HCT116 (cell line): ENCODE measurements at regions not wholly inside any gene's neighbourhood (a gene's known extent, or its start where the extent isn't known, plus 50 kb on each side); places are given as distances from the start of the nearest gene placed in this dataset.

ENCODE experiments used
- CEBPB ChIP-seq: IDR thresholded peaks from 2 replicates; pipeline ENCODE4 v1.6.1; 2012; ENCODE audit warnings: low read depth
- EGR1 ChIP-seq: IDR thresholded peaks from 2 replicates; pipeline ENCODE4 v1.6.1; 2012; ENCODE audit warnings: low read depth
- EZH2 ChIP-seq: fragments of 200-600 bp; sonication (generic); IDR thresholded peaks from 2 replicates; pipeline ENCODE4 v1.6.1; 2017; ENCODE audit warnings: antibody characterized with exemption, mixed run types
- FOSL1 ChIP-seq: IDR thresholded peaks from 2 replicates; pipeline ENCODE4 v1.6.1; 2012; ENCODE audit warnings: low read depth
- JUND ChIP-seq: IDR thresholded peaks from 2 replicates; pipeline ENCODE4 v1.6.1; 2012
- POLR2A ChIP-seq: IDR thresholded peaks from 2 replicates; pipeline ENCODE4 v1.7.0; 2011; ENCODE audit warnings: borderline replicate concordance; ENCODE audit not compliant: insufficient read depth, insufficient read length; ENCODE audit errors: extremely low read depth
- RAD21 ChIP-seq: IDR thresholded peaks from 2 replicates; pipeline ENCODE4 v1.6.1; 2012; ENCODE audit warnings: low read depth, mild to moderate bottlenecking
- SIN3A ChIP-seq: IDR thresholded peaks from 2 replicates; pipeline ENCODE4 v1.6.1; 2012; ENCODE audit warnings: low read depth
- YY1 ChIP-seq: IDR thresholded peaks from 2 replicates; pipeline ENCODE4 v1.6.1; 2011; ENCODE audit warnings: low read length, low read depth, moderate library complexity, mild to moderate bottlenecking; ENCODE audit not compliant: insufficient replicate concordance; ENCODE audit errors: extremely low read depth
- TF ChIP-seq, protein P1 (sequence below), 3 experiments: fragments of 200-600 bp in 1 of 3; sonication (generic) in 1 of 3; IDR thresholded peaks in 2 of 3; conservative IDR thresholded peaks in 1 of 3; 2 replicates each; pipeline ENCODE4 v1.5.1; 2012 to 2017; ENCODE audit warnings: low read depth in 2 of 3, low read length in 2 of 3, antibody characterized with exemption in 1 of 3, borderline replicate concordance in 1 of 3, control low read depth in 1 of 3, mild to moderate bottlenecking in 1 of 3, mixed read lengths in 1 of 3, mixed run types in 1 of 3, moderate library complexity in 1 of 3; ENCODE audit not compliant: insufficient read depth in 1 of 3
- TF ChIP-seq, protein P2 (sequence below): IDR thresholded peaks from 2 replicates; pipeline ENCODE4 v1.6.1; 2011; ENCODE audit warnings: mild to moderate bottlenecking, low read length, moderate library complexity; ENCODE audit not compliant: insufficient replicate concordance; ENCODE audit errors: extremely low read depth
- TF ChIP-seq, protein P3 (sequence below): IDR thresholded peaks from 2 replicates; pipeline ENCODE4 v1.6.1; 2012
- TF ChIP-seq, protein P4 (sequence below): IDR thresholded peaks from 2 replicates; pipeline ENCODE4 v1.6.1; 2012; ENCODE audit warnings: low read depth

DNA sequence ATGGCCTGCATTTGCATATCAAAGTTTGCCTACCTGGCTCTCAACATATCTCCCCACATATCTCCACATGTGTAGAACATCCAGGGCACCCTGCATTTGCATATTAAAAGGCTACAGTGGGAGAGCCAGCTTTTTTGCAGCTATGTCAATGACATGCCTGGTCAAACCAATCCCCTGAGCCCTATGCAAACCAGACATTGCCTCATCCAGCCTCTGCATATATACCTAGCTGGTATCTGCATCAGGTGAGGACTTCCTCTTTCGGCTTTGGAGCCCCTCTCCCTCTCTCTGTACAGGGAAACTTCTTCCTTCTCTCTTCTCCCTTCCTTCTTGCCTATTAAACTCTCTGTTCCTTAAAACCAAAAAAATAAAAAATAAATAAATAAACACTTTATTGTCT is 142.7 kb upstream of the STEAP4 start:
- TF ChIP-seq, protein P1, sequence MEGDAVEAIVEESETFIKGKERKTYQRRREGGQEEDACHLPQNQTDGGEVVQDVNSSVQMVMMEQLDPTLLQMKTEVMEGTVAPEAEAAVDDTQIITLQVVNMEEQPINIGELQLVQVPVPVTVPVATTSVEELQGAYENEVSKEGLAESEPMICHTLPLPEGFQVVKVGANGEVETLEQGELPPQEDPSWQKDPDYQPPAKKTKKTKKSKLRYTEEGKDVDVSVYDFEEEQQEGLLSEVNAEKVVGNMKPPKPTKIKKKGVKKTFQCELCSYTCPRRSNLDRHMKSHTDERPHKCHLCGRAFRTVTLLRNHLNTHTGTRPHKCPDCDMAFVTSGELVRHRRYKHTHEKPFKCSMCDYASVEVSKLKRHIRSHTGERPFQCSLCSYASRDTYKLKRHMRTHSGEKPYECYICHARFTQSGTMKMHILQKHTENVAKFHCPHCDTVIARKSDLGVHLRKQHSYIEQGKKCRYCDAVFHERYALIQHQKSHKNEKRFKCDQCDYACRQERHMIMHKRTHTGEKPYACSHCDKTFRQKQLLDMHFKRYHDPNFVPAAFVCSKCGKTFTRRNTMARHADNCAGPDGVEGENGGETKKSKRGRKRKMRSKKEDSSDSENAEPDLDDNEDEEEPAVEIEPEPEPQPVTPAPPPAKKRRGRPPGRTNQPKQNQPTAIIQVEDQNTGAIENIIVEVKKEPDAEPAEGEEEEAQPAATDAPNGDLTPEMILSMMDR (IDR thresholded peaks at IDR 0.05 in 2 of 3, conservative IDR thresholded peaks at IDR 0.05 in 1 of 3; ENCODE audit: borderline replicate concordance in 1 of 3, insufficient read depth in 1 of 3, low read depth in 2 of 3, low read length in 2 of 3): no peak
- TF ChIP-seq, protein P2, sequence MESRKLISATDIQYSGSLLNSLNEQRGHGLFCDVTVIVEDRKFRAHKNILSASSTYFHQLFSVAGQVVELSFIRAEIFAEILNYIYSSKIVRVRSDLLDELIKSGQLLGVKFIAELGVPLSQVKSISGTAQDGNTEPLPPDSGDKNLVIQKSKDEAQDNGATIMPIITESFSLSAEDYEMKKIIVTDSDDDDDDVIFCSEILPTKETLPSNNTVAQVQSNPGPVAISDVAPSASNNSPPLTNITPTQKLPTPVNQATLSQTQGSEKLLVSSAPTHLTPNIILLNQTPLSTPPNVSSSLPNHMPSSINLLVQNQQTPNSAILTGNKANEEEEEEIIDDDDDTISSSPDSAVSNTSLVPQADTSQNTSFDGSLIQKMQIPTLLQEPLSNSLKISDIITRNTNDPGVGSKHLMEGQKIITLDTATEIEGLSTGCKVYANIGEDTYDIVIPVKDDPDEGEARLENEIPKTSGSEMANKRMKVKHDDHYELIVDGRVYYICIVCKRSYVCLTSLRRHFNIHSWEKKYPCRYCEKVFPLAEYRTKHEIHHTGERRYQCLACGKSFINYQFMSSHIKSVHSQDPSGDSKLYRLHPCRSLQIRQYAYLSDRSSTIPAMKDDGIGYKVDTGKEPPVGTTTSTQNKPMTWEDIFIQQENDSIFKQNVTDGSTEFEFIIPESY: no peak
- TF ChIP-seq, protein P3, sequence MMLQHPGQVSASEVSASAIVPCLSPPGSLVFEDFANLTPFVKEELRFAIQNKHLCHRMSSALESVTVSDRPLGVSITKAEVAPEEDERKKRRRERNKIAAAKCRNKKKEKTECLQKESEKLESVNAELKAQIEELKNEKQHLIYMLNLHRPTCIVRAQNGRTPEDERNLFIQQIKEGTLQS: no peak
- TF ChIP-seq, protein P4, sequence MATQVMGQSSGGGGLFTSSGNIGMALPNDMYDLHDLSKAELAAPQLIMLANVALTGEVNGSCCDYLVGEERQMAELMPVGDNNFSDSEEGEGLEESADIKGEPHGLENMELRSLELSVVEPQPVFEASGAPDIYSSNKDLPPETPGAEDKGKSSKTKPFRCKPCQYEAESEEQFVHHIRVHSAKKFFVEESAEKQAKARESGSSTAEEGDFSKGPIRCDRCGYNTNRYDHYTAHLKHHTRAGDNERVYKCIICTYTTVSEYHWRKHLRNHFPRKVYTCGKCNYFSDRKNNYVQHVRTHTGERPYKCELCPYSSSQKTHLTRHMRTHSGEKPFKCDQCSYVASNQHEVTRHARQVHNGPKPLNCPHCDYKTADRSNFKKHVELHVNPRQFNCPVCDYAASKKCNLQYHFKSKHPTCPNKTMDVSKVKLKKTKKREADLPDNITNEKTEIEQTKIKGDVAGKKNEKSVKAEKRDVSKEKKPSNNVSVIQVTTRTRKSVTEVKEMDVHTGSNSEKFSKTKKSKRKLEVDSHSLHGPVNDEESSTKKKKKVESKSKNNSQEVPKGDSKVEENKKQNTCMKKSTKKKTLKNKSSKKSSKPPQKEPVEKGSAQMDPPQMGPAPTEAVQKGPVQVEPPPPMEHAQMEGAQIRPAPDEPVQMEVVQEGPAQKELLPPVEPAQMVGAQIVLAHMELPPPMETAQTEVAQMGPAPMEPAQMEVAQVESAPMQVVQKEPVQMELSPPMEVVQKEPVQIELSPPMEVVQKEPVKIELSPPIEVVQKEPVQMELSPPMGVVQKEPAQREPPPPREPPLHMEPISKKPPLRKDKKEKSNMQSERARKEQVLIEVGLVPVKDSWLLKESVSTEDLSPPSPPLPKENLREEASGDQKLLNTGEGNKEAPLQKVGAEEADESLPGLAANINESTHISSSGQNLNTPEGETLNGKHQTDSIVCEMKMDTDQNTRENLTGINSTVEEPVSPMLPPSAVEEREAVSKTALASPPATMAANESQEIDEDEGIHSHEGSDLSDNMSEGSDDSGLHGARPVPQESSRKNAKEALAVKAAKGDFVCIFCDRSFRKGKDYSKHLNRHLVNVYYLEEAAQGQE: no peak
- TF ChIP-seq SIN3A (no peak), CEBPB (no peak), JUND (no peak), EGR1 (no peak), EZH2 (no peak), FOSL1 (no peak), RAD21 (no peak), POLR2A (no peak), YY1 (no peak)
